Glutamatergic neuron (in vitro differentiated cells): ENCODE measurements at regions not wholly inside any gene's neighbourhood (a gene's known extent, or its start where the extent isn't known, plus 50 kb on each side); places are given as distances from the start of the nearest gene placed in this dataset.

Source experiments
- DNase-seq: peaks from one replicate; pipeline ENCODE4 v3.0.0; 2022
- H3K27ac Mint-ChIP-seq: one replicate; pipeline ENCODE4 v1.8.0; 2020; ENCODE audit warnings: mild to moderate bottlenecking, mixed read lengths, inconsistent platforms; ENCODE audit not compliant: unreplicated experiment
- H3K27me3 Mint-ChIP-seq: one replicate; pipeline ENCODE4 v1.8.0; 2020; ENCODE audit warnings: mild to moderate bottlenecking, moderate library complexity, mixed read lengths, inconsistent platforms; ENCODE audit not compliant: unreplicated experiment
- H3K36me3 Mint-ChIP-seq: one replicate; pipeline ENCODE4 v1.8.0; 2020; ENCODE audit warnings: mild to moderate bottlenecking, mixed read lengths, inconsistent platforms; ENCODE audit not compliant: unreplicated experiment
- H3K4me1 Mint-ChIP-seq: one replicate; pipeline ENCODE4 v1.8.0; 2020; ENCODE audit warnings: mild to moderate bottlenecking, low read depth, mixed read lengths, inconsistent platforms; ENCODE audit not compliant: unreplicated experiment
- H3K4me3 Mint-ChIP-seq: one replicate; pipeline ENCODE4 v1.8.0; 2020; ENCODE audit warnings: mild to moderate bottlenecking, mixed read lengths, inconsistent platforms; ENCODE audit not compliant: unreplicated experiment
- H3K9me3 Mint-ChIP-seq: one replicate; pipeline ENCODE4 v1.8.0; 2020; ENCODE audit warnings: mild to moderate bottlenecking, moderate library complexity, mixed read lengths, inconsistent platforms; ENCODE audit not compliant: unreplicated experiment
- CTCF ChIP-seq: fragments of 200-600 bp; sonication (generic); IDR thresholded peaks from one replicate; pipeline ENCODE4 v1.5.0; 2021; ENCODE audit not compliant: partially characterized antibody, unreplicated experiment

- Mint-ChIP-seq H3K4me1 (peaks cover 2% of the 10 kb centered on the region), H3K36me3 (no peaks in the 10 kb centered on the region), H3K4me3 (no peak overlapping the region), H3K27me3 (no peaks in the 10 kb centered on the region), H3K27ac (no peak overlapping the region), H3K9me3 (no peaks in the 10 kb centered on the region)
- no peak for TF ChIP-seq CTCF
- no peak for DNase-seq
Observed at GRCh38 chr6:74638412-74638811, 567.4 kb downstream of the COL12A1 start.

DNA sequence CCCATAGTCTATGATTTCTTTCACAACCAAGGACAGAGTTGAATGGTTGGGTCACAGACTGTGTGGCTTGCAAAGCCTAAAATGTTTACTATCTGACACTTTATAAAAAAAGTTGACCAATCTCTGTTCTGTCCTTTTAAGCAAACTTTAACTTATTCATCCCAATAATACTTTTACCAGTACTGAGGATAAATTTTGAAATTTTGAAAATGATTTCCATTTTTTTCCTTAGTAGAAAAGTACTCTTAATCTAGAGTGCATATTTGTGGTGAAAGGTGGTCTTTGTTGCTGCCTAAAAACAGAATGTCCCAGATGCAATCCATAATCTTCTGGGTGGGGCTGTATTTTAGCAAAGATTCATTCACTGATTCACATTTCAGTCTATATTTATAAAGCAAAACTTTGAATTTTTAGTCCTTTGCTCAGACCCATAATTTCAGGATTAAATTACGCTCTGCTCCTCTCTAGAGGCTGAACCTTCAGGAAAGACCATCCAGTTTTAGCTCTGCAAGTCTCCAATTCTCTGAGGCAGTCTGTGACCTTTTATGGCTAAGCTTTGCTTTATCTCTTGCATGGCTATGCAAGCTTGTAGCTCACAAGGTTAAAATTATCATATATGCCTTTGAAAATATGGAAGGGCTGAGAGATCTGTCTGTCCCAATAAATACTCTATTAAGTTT, 573.5 kb downstream of the COL12A1 start:
- H3K4me3 Mint-ChIP-seq, result no peak overlapping the region
- peaks cover 8% of the 10 kb centered on the region for H3K36me3 Mint-ChIP-seq
- H3K9me3 Mint-ChIP-seq, result no peaks in the 10 kb centered on the region
- DNase-seq, result no peak
- H3K27me3 Mint-ChIP-seq, result no peaks in the 10 kb centered on the region
- no peak overlapping the region for H3K27ac Mint-ChIP-seq
- no peaks in the 10 kb centered on the region for H3K4me1 Mint-ChIP-seq
- TF ChIP-seq CTCF, result no peak

GRCh38 chr6:74631564-74631963, 574.3 kb downstream of the COL12A1 start:
- no peak for TF ChIP-seq CTCF
- H3K36me3 Mint-ChIP-seq, result peaks cover 8% of the 10 kb centered on the region

DNA sequence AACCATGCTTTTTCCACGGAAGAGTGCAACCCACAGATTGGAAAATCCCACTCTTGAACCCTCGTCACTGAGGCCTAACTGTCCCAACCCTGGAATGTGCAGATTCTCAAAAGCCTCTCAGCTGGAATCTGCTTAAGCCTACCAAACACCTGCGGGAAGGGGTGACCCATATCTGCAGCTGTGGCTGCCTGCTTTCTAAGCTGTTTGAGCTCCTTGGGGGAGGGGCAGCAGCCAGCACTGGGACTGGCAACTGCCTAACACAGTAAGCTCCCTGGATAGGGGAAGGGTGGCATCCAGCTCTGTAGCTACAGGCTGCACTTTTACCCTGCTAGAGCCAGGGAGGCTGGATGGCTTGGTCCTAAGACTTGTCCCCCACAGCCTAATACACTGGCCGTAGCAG, 579.6 kb downstream of the COL12A1 start:
- Mint-ChIP-seq H3K27me3 (peaks cover 2% of the 10 kb centered on the region), H3K36me3 (peaks cover 23% of the 10 kb centered on the region), H3K4me3 (no peak overlapping the region), H3K27ac (no peak overlapping the region), H3K9me3 (peaks cover 3% of the 10 kb centered on the region), H3K4me1 (no peaks in the 10 kb centered on the region)
- DNase-seq, result no peak
- TF ChIP-seq CTCF, result no peak

More at GRCh38 chr6:74631564-74631963, 574.3 kb downstream of the COL12A1 start:
- no peak overlapping the region for H3K27ac Mint-ChIP-seq
- no peak for DNase-seq
- no peak overlapping the region for H3K4me3 Mint-ChIP-seq
- no peaks in the 10 kb centered on the region for H3K27me3 Mint-ChIP-seq
- H3K9me3 Mint-ChIP-seq, result no peaks in the 10 kb centered on the region
- no peaks in the 10 kb centered on the region for H3K4me1 Mint-ChIP-seq

- no peak overlapping the region for H3K27ac Mint-ChIP-seq
- no peak overlapping the region for H3K4me3 Mint-ChIP-seq
- H3K9me3 Mint-ChIP-seq, result peaks cover 3% of the 10 kb centered on the region
- peaks cover 2% of the 10 kb centered on the region for H3K27me3 Mint-ChIP-seq
- TF ChIP-seq CTCF, result no peak
- peaks cover 15% of the 10 kb centered on the region for H3K36me3 Mint-ChIP-seq
- no peaks in the 10 kb centered on the region for H3K4me1 Mint-ChIP-seq
- DNase-seq, result no peak
Observed at GRCh38 chr6:74623027-74623426, 582.8 kb downstream of the COL12A1 start.
